ENCODE measurements at regions not wholly inside any gene's neighbourhood (a gene's known extent, or its start where the extent isn't known, plus 50 kb on each side); places are given as distances from the start of the nearest gene placed in this dataset.
"Not testable (repeated sequence)": the region's sequence is repeated elsewhere in the genome, so short reads cannot be mapped to it uniquely, and the experiment has no call there.

DNA sequence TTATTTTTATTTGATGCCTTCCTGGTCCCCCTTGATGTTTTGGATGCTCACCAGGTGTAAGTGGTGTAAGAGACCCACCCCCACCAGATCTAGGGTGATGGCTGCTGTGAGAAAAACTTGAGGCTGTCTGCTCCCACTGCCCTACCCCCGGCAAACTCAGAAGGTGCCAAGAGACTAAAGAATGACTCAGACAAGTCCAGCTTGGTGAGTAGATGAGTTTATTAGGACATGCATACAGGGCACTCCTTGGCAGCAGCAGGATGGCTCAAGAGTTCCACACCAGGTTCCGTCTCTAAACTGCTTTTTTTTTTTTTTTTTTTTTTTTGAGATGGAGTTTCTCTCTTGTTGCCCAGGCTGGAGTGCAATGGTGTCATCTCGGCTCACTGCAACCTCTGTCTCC is 84.0 kb upstream of the HPF1 start:
- no peak for TF ChIP-seq POLR2A (IDR thresholded peaks at IDR 0.05)
- TF ChIP-seq, protein P1, sequence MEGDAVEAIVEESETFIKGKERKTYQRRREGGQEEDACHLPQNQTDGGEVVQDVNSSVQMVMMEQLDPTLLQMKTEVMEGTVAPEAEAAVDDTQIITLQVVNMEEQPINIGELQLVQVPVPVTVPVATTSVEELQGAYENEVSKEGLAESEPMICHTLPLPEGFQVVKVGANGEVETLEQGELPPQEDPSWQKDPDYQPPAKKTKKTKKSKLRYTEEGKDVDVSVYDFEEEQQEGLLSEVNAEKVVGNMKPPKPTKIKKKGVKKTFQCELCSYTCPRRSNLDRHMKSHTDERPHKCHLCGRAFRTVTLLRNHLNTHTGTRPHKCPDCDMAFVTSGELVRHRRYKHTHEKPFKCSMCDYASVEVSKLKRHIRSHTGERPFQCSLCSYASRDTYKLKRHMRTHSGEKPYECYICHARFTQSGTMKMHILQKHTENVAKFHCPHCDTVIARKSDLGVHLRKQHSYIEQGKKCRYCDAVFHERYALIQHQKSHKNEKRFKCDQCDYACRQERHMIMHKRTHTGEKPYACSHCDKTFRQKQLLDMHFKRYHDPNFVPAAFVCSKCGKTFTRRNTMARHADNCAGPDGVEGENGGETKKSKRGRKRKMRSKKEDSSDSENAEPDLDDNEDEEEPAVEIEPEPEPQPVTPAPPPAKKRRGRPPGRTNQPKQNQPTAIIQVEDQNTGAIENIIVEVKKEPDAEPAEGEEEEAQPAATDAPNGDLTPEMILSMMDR (IDR thresholded peaks at IDR 0.05 in 8 of 11, conservative IDR thresholded peaks at IDR 0.05 in 3 of 11): no peak
- Histone ChIP-seq H3K27me3 (replicated peaks in 1 of 7) (no peaks in the 10 kb centered on the region), H3K9me3 (peaks cover 0 to 13% (median 0%) of the 10 kb centered on the region in 8 donors), H3K4me1 (no peaks in the 10 kb centered on the region), H3K36me3 (no peaks in the 10 kb centered on the region), H3K27ac (no peak overlapping the region), H3K4me3 (no peak overlapping the region)
- WGBS, 5 donors: 77 to 91% (median 86%) methylated on average over 3 of the region's 3 CpGs
- DNase-seq: no peak
- intact Hi-C loops (cut with DNase I; ENCODE audit: low total_unique reads): no loop called here

DNA sequence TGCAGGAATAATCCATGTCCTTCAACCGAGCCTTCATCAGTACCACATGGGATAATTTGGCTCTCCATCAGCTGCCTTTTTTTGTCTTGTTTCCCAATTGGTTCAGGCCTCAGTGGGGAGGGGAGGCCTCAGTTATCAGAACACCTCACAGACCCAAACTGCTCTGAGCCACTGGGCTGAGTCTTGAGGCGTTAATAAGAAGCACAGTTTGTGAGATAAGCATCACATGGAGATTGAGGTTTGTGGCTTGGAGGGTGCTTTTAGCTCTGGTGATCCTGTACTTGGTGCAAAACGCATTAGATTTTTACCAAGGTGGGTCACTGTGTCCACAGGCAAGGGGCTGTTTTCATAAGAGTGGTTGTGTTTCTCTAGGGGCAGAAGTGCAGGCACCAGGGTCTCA is 82.8 kb upstream of the HPF1 start:
- WGBS, 5 donors: 45 to 61% (median 48%) methylated on average over 3 of the region's 3 CpGs
- H3K9me3 ChIP-seq: peaks cover 0 to 13% (median 0%) of the 10 kb centered on the region in 8 donors
- H3K27me3 ChIP-seq (replicated peaks in 1 of 7): no peaks in the 10 kb centered on the region
- TF ChIP-seq POLR2AphosphoS5 (IDR thresholded peaks at IDR 0.05): no peak
- TF ChIP-seq, protein P1 (IDR thresholded peaks at IDR 0.05 in 8 of 11, conservative IDR thresholded peaks at IDR 0.05 in 3 of 11): no peak
- TF ChIP-seq POLR2A (IDR thresholded peaks at IDR 0.05): no peak
- no peak overlapping the region for H3K27ac ChIP-seq
- H3K36me3 ChIP-seq: no peaks in the 10 kb centered on the region
- no peak overlapping the region for H3K4me3 ChIP-seq
- intact Hi-C loops (cut with DNase I; ENCODE audit: low total_unique reads): no loop called here
- DNase-seq: no peak
- H3K4me1 ChIP-seq: no peaks in the 10 kb centered on the region

DNA sequence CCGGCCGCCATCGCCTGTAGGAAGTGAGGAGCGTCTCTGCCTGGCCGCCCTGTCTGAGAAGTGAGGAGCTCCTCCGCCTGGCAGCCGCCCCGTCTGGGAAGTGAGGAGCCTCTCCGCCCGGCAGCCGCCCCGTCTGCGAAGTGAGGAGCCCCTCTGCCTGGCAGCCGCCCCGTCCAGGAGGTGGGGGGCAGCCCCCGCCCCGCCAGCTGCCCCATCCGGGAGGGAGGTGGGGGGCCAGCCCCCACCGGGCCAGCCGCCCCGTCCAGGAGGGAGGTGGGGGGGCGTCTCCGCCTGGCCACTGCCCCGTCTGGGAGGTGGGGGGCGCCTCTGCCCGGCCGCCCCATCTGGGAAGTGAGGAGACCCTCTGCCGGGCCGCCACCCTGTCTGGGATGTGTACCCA is 70.6 kb upstream of the HPF1 start:
- intact Hi-C loops (cut with DNase I; ENCODE audit: low total_unique reads); H3K36me3 ChIP-seq; H3K9me3 ChIP-seq; DNase-seq; H3K27ac ChIP-seq; H3K4me1 ChIP-seq; H3K4me3 ChIP-seq: not testable (repeated sequence)
- 94 to 98% (median 96%) methylated on average over 8 to 29 of the region's 29 CpGs for WGBS, 5 donors
- H3K27me3 ChIP-seq (replicated peaks in 1 of 7): peaks cover 0 to 18% (median 0%) of the 10 kb centered on the region in 7 donors

DNA sequence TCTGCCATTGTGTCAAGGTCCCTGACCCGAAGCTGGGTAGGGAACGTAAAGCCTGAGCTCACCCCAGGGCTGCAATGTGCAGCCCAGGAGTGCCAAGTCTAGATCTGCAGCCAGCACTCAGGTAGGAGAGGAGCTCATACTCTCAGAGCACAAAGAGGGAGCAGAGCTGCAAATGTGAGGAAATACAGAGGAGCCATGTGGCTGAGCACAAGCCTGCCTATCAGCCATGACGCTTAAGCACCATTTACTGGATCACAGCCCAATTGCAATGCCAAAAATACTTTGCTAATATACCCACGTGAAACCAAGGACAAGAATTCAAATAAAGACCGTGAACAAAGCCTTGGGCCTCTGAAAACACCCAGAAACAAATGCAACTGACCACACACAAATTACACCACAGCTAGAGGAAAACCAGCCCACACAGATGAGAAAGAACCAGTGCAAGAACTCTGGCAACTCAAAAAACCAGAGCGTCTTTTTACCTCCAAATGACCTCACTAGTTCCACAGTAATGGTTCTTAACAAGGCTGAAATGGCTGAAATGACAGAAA is 69.0 kb upstream of the HPF1 start:
- Histone ChIP-seq H3K9me3 (peaks cover 0 to 3% (median 0%) of the 10 kb centered on the region in 8 donors), H3K4me3 (no peak overlapping the region), H3K36me3 (no peaks in the 10 kb centered on the region), H3K27ac (no peak overlapping the region), H3K27me3 (replicated peaks in 1 of 7) (peaks cover 0 to 18% (median 0%) of the 10 kb centered on the region in 7 donors), H3K4me1 (no peaks in the 10 kb centered on the region)
- TF ChIP-seq POLR2AphosphoS5 (IDR thresholded peaks at IDR 0.05) (no peak), POLR2A (IDR thresholded peaks at IDR 0.05) (no peak)
- TF ChIP-seq, protein P1 (IDR thresholded peaks at IDR 0.05 in 8 of 11, conservative IDR thresholded peaks at IDR 0.05 in 3 of 11): no peak
- 66 to 76% (median 66%) methylated on average over 6 of the region's 6 CpGs for WGBS, 5 donors
- no peak for DNase-seq
- intact Hi-C loops (cut with DNase I; ENCODE audit: low total_unique reads): no loop called here

DNA sequence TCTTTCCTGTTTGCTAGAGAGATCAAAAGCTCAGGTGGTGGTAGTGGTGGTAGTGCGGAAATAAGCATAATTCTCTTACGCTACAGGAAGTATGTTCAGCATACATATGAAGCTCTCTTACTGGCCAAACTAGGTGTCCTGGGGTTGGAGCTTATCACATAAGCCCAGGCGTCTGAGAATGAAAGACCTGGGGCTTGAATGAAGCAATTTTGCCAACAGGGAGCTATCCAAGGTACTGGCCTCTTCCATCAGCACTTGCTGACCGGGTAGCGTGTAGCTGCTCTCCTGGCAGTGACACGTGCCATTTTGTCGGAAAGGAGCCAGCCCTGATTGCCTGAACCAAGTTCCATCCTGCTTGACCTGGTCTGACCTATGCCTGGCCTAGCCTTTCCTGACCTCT is 65.9 kb upstream of the HPF1 start:
- no peak overlapping the region for H3K4me3 ChIP-seq
- no peak overlapping the region for H3K27ac ChIP-seq
- H3K4me1 ChIP-seq: no peaks in the 10 kb centered on the region
- no peak for DNase-seq
- intact Hi-C loops (cut with DNase I; ENCODE audit: low total_unique reads): no loop called here
- TF ChIP-seq, protein P1 (IDR thresholded peaks at IDR 0.05 in 8 of 11, conservative IDR thresholded peaks at IDR 0.05 in 3 of 11): no peak
- H3K27me3 ChIP-seq (replicated peaks in 1 of 7): peaks cover 0 to 18% (median 0%) of the 10 kb centered on the region in 7 donors
- H3K36me3 ChIP-seq: no peaks in the 10 kb centered on the region
- H3K9me3 ChIP-seq: peaks cover 0 to 3% (median 0%) of the 10 kb centered on the region in 8 donors
- WGBS, 5 donors: 19 to 25% (median 23%) methylated on average over 4 to 7 of the region's 7 CpGs

All from spleen (tissue), 11 donors.